BE2C (cell line): ENCODE measurements at regions not wholly inside any gene's neighbourhood (a gene's known extent, or its start where the extent isn't known, plus 50 kb on each side); places are given as distances from the start of the nearest gene placed in this dataset.

ENCODE experiments used
- DNase-seq: peaks from one replicate; pipeline ENCODE4 v3.0.0-alpha.2; 2020
- H3K27me3 ChIP-seq: fragments of 250-450 bp; sonication (Bioruptor Pico); 2 replicates; pipeline ENCODE4 v1.5.1; 2020; ENCODE audit warnings: mild to moderate bottlenecking
- H3K36me3 ChIP-seq: fragments of 250-450 bp; sonication (Bioruptor Pico); 2 replicates; pipeline ENCODE4 v1.5.1; 2020; ENCODE audit warnings: mild to moderate bottlenecking
- H3K4me1 ChIP-seq: fragments of 250-450 bp; sonication (Bioruptor Pico); 2 replicates; pipeline ENCODE4 v1.5.1; 2020
- H3K4me3 ChIP-seq: 2 replicates; pipeline ENCODE4 v1.5.1; 2011; ENCODE audit warnings: low read depth, low read length
- H3K9me3 ChIP-seq: fragments of 250-450 bp; sonication (Bioruptor Pico); 2 replicates; pipeline ENCODE4 v1.5.1; 2020
- TF ChIP-seq, protein P1 (sequence below): IDR thresholded peaks from 2 replicates; pipeline ENCODE4 v1.5.1; 2012; ENCODE audit warnings: mild to moderate bottlenecking, low read depth, low read length

DNA sequence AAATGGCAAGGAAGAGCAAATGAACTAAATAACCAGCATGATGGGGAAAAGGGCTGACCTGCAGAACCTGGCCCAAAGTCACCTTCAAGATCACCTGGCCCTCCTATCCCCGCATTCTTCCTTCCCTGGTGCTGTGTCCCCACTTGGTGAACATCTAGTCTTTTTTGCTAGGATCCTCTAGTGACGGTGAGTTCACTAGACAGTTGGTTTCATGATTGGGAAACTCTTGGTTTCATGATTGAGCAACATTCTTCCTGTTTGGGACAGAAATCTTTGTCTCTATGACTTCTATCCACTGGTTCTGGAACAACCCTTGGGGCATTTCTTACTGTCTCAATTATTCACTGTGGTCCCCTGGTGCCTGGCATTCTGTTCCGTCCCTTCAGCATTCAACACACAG, 50.2 kb upstream of the DAB2IP start:
- Histone ChIP-seq H3K27me3 (peaks cover 6% of the 10 kb centered on the region), H3K9me3 (no peaks in the 10 kb centered on the region), H3K4me3 (no peak overlapping the region), H3K4me1 (peaks cover 14% of the 10 kb centered on the region), H3K36me3 (no peaks in the 10 kb centered on the region)
- DNase-seq = no peak
- TF ChIP-seq, protein P1, sequence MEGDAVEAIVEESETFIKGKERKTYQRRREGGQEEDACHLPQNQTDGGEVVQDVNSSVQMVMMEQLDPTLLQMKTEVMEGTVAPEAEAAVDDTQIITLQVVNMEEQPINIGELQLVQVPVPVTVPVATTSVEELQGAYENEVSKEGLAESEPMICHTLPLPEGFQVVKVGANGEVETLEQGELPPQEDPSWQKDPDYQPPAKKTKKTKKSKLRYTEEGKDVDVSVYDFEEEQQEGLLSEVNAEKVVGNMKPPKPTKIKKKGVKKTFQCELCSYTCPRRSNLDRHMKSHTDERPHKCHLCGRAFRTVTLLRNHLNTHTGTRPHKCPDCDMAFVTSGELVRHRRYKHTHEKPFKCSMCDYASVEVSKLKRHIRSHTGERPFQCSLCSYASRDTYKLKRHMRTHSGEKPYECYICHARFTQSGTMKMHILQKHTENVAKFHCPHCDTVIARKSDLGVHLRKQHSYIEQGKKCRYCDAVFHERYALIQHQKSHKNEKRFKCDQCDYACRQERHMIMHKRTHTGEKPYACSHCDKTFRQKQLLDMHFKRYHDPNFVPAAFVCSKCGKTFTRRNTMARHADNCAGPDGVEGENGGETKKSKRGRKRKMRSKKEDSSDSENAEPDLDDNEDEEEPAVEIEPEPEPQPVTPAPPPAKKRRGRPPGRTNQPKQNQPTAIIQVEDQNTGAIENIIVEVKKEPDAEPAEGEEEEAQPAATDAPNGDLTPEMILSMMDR = no peak
